Aorta (tissue), 5 donors: ENCODE measurements at regions not wholly inside any gene's neighbourhood (a gene's known extent, or its start where the extent isn't known, plus 50 kb on each side); places are given as distances from the start of the nearest gene placed in this dataset.
"Not testable (repeated sequence)": the region's sequence is repeated elsewhere in the genome, so short reads cannot be mapped to it uniquely, and the experiment has no call there.

Source experiments
- ATAC-seq: fragments of 200-7000 bp; cut with Tn5 transposase; one replicate; pipeline ENCODE4 v1.9.1; 2022; ENCODE audit warnings: moderate library complexity; ENCODE audit not compliant: low FRiP score
- DNase-seq, 2 donors: peaks; one replicate each; pipeline ENCODE4 v3.0.0-alpha.2; 2020
- H3K27ac ChIP-seq, 2 donors: one replicate each; pipeline ENCODE4 v1.5.1; 2013; ENCODE audit warnings: low read length in 2 of 2, mild to moderate bottlenecking in 2 of 2, moderate library complexity in 2 of 2, control low read depth in 1 of 2, inconsistent platforms in 1 of 2, low read depth in 1 of 2
- H3K27me3 ChIP-seq, 2 donors: one replicate each; pipeline ENCODE4 v1.6.1; 2013; ENCODE audit warnings: control low read depth in 1 of 2, low read length in 1 of 2, mild to moderate bottlenecking in 1 of 2, moderate library complexity in 1 of 2; ENCODE audit not compliant: insufficient read depth in 2 of 2, control insufficient read depth in 1 of 2
- H3K36me3 ChIP-seq, 2 donors: one replicate each; pipeline ENCODE4 v1.6.1; 2013; ENCODE audit warnings: control low read depth in 1 of 2, low read length in 1 of 2, mild to moderate bottlenecking in 1 of 2; ENCODE audit not compliant: insufficient read depth in 2 of 2, control insufficient read depth in 1 of 2
- H3K4me1 ChIP-seq, 2 donors: one replicate each; pipeline ENCODE4 v1.6.1; 2013; ENCODE audit warnings: low read length in 2 of 2, control low read depth in 1 of 2, mild to moderate bottlenecking in 1 of 2, moderate library complexity in 1 of 2; ENCODE audit not compliant: insufficient read depth in 2 of 2, control insufficient read depth in 1 of 2
- H3K4me3 ChIP-seq, 2 donors: one replicate each; pipeline ENCODE4 v1.5.1; 2013; ENCODE audit warnings: low read length in 2 of 2, control low read depth in 1 of 2, mild to moderate bottlenecking in 1 of 2
- H3K9me3 ChIP-seq: one replicate; pipeline ENCODE4 v1.6.1; 2013; ENCODE audit warnings: mild to moderate bottlenecking, low read length; ENCODE audit not compliant: control insufficient read depth
- WGBS, 2 donors: extraction: QIAGEN DNeasy Blood & Tissue Kit; methylation state at CpG; one replicate each; pipeline ENCODE4 v1.1.7; 2013; 5-methylcytosine and 5-hydroxymethylcytosine counted together
- intact Hi-C, 2 donors: fragments of 100-400 bp; cut with DNase I; formaldehyde crosslinking; loops; one replicate each; pipeline versions ENCODE4 v1.14.2 to v1.15.0; 2022
- donor health status: healthy with polysubstance abuse.
- donor health status: Bipolar disorder and iron deficiency.
- donor health status: DM: no; HTN: no; CAD: no.
- donor health status: DM: no; HTN: no; CAD: no.
- donor health status: DM: yes; HTN: yes; CAD: no.

GRCh38 chr4:69032847-69033638 is 63.2 kb upstream of the UGT2B7 start:
- intact Hi-C loops = no loop called here

GRCh38 chr4:69034315-69034740 is 61.9 kb upstream of the UGT2B7 start:
- H3K4me1 ChIP-seq, ATAC-seq, H3K4me3 ChIP-seq, intact Hi-C loops, H3K27me3 ChIP-seq, DNase-seq, H3K36me3 ChIP-seq, H3K9me3 ChIP-seq, H3K27ac ChIP-seq: not testable (repeated sequence)
- 54 to 59% methylated on average over 3 of the region's 3 CpGs for WGBS, 2 donors

More at GRCh38 chr4:69032847-69033638, 63.2 kb upstream of the UGT2B7 start:
- Histone ChIP-seq H3K4me3 (no peak overlapping the region), H3K27ac (no peak overlapping the region), H3K36me3 (no peaks in the 10 kb centered on the region), H3K27me3 (no peaks in the 10 kb centered on the region), H3K9me3 (peaks cover 2% of the 10 kb centered on the region), H3K4me1 (no peaks in the 10 kb centered on the region)
- no peak for DNase-seq
- ATAC-seq = no peak
- 69 to 71% methylated on average over 2 of the region's 2 CpGs for WGBS, 2 donors

- intact Hi-C loops = no loop called here
- H3K9me3 ChIP-seq = peaks cover 2% of the 10 kb centered on the region
- no peaks in the 10 kb centered on the region for H3K4me1 ChIP-seq
- no peaks in the 10 kb centered on the region for H3K27me3 ChIP-seq
- no peak for DNase-seq
- 70 to 90% methylated on average over 4 of the region's 4 CpGs for WGBS, 2 donors
- H3K4me3 ChIP-seq = no peak overlapping the region
- H3K27ac ChIP-seq = no peak overlapping the region
- no peak for ATAC-seq
- H3K36me3 ChIP-seq = no peaks in the 10 kb centered on the region
Measured at GRCh38 chr4:69038582-69038981, 57.7 kb upstream of the UGT2B7 start.

GRCh38 chr4:69039071-69039470 is 57.2 kb upstream of the UGT2B7 start:
- Histone ChIP-seq H3K9me3 (peaks cover 2% of the 10 kb centered on the region), H3K27ac (no peak overlapping the region), H3K27me3 (no peaks in the 10 kb centered on the region), H3K4me1 (no peaks in the 10 kb centered on the region), H3K4me3 (no peak overlapping the region), H3K36me3 (no peaks in the 10 kb centered on the region)
- no peak for DNase-seq
- intact Hi-C loops = no loop called here
- 81 to 88% methylated on average over 2 of the region's 2 CpGs for WGBS, 2 donors
- no peak for ATAC-seq

- Histone ChIP-seq H3K9me3 (no peaks in the 10 kb centered on the region), H3K4me3 (no peak overlapping the region), H3K4me1 (no peaks in the 10 kb centered on the region), H3K27me3 (no peaks in the 10 kb centered on the region), H3K36me3 (no peaks in the 10 kb centered on the region), H3K27ac (no peak overlapping the region)
- intact Hi-C loops = no loop called here
- DNase-seq (no peak), ATAC-seq (no peak)
- 34 to 38% methylated on average over 3 of the region's 3 CpGs for WGBS, 2 donors
Measured at GRCh38 chr4:69044247-69044646, 52.0 kb upstream of the UGT2B7 start.
